Right atrium auricular region (tissue), 2 donors: ENCODE measurements at regions not wholly inside any gene's neighbourhood (a gene's known extent, or its start where the extent isn't known, plus 50 kb on each side); places are given as distances from the start of the nearest gene placed in this dataset.

ENCODE experiments used
- DNase-seq: peaks from one replicate; pipeline ENCODE4 v3.0.0-alpha.2; 2019; ENCODE audit warnings: low spot score
- H3K27ac ChIP-seq, 2 donors: fragments of 200-600 bp; sonication (generic); 1 replicate in 1 of 2; 2 replicates in 1 of 2; pipeline ENCODE4 v1.5.1; 2016 to 2019
- H3K27me3 ChIP-seq, 2 donors: fragments of 200-600 bp; sonication (generic); one replicate each; pipeline versions ENCODE4 v1.5.1 to v1.6.0; 2017 to 2019
- H3K36me3 ChIP-seq: fragments of 200-600 bp; sonication (generic); one replicate; pipeline ENCODE4 v1.5.1; 2016
- H3K4me1 ChIP-seq, 2 donors: fragments of 200-600 bp; sonication (generic); one replicate each; pipeline versions ENCODE4 v1.5.1 to v1.6.0; 2017 to 2019
- H3K4me3 ChIP-seq, 2 donors: fragments of 200-600 bp; sonication (generic); 1 replicate in 1 of 2; 2 replicates in 1 of 2; pipeline ENCODE4 v1.5.1; 2017 to 2019; ENCODE audit warnings: mild to moderate bottlenecking in 1 of 2, moderate library complexity in 1 of 2
- H3K9me3 ChIP-seq, 2 donors: fragments of 200-600 bp; sonication (generic); one replicate each; pipeline ENCODE4 v1.5.1; 2019
- TF ChIP-seq, protein P1 (sequence below), 2 donors: fragments of 200-600 bp; sonication (generic); IDR thresholded peaks; one replicate each; pipeline ENCODE4 v1.5.1; 2019; ENCODE audit warnings: antibody characterized with exemption in 2 of 2

DNA sequence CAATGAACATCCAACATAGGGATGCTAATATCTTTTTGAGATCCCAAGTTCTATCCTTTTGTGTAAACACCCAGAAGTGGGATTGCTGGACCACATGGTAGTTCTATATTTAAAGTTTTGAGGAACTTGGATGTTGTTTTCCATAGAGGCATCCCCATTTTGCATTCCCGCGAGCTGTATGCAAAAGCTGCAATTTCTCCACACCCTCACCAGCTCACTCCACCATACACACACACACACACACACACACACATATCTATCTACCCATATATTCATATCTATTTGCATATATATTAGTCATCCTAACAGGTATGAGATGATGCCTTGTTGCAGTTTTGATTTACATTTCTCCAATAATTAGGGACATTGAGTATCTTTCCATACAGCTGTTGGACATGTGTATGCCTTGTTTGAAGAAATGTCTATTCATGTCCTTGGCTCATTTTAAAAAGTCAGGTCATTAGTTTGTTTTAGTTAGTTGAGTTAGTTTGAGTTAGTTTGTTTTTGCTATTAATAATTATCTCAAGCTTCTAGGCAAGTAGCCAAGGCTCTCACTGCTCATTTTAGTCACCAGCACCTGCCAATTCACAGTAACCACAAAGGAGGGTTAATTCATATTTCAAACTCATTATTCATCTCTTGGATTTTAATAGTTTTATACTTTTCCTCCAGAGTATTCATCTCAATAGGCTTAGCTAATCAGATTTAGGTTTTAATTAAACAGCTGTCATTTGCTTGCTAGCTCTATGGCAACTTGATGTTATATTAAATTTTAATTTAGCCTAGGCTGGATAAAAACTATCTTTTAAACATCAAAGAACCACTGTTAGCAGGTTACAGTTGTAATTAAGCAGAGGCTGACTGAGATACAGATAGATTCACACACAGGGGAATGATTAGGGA is 1435.9 kb upstream of the TMEM132C start:
- Histone ChIP-seq H3K27me3 (no peaks in the 10 kb centered on the region), H3K4me1 (no peaks in the 10 kb centered on the region), H3K9me3 (peaks cover 0 to 21% of the 10 kb centered on the region in 2 donors), H3K4me3 (no peak overlapping the region), H3K36me3 (no peaks in the 10 kb centered on the region), H3K27ac (no peak overlapping the region)
- TF ChIP-seq, protein P1, sequence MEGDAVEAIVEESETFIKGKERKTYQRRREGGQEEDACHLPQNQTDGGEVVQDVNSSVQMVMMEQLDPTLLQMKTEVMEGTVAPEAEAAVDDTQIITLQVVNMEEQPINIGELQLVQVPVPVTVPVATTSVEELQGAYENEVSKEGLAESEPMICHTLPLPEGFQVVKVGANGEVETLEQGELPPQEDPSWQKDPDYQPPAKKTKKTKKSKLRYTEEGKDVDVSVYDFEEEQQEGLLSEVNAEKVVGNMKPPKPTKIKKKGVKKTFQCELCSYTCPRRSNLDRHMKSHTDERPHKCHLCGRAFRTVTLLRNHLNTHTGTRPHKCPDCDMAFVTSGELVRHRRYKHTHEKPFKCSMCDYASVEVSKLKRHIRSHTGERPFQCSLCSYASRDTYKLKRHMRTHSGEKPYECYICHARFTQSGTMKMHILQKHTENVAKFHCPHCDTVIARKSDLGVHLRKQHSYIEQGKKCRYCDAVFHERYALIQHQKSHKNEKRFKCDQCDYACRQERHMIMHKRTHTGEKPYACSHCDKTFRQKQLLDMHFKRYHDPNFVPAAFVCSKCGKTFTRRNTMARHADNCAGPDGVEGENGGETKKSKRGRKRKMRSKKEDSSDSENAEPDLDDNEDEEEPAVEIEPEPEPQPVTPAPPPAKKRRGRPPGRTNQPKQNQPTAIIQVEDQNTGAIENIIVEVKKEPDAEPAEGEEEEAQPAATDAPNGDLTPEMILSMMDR (IDR thresholded peaks at IDR 0.05): no peak
- DNase-seq: no peak

DNA sequence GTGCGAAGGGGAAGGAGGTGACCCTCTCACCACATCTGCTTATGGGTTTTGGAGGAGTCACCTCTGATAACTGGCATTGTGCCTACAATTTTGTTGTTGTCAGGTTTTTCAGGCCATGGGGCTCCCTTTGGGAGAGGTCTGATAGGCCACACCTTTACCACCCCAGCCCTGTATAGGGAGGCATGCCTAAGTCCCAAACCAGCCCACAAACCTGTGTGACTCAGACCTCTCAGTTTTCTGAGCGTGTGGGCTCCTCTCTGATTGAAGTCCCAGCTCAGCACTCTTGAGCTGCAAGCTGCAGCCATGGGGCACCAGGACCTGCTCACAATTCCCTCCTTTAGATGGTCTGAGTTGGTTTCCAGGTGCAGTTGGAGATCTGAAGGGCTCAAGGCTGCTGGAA is 1429.3 kb upstream of the TMEM132C start:
- Histone ChIP-seq H3K4me1 (no peaks in the 10 kb centered on the region), H3K27ac (no peak overlapping the region), H3K4me3 (no peak overlapping the region), H3K36me3 (no peaks in the 10 kb centered on the region), H3K27me3 (no peaks in the 10 kb centered on the region), H3K9me3 (peaks cover 0 to 45% of the 10 kb centered on the region in 2 donors)
- DNase-seq: no peak
- TF ChIP-seq, protein P1 (IDR thresholded peaks at IDR 0.05): no peak

DNA sequence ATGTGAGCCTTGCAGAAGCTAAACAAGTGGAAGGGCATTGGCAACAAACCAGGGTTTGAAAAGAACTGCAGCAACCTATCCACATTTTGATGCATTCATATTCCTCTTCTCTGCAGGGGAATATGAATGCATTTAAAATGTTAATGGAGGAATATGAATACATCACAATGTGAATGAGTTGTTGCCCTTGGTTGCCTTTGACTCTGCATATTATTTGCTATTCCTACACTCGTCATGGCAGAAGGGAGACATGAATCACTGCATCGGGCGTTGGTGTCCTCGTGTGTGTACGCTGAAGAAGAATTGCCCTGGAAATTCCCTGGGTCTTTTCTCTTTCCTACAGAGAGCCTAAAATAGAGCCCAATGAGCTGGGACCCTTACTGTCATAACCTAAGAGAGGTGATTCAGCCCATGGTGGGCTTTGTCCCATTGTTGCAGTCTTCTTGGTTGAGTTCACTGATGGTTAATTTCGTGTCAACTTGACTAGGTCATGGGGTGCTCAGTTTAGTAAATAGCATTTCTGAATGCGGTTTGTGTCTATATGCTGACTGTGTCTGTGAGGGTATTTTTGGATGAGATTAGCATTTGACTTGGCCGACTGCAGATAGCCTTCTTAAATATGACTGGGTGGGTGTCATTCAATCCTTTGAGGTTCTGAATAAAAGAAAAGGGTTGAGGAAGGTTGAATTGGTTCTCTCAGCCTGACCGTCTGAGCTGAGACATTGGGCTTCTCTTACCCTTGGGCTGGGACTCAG is 1422.9 kb upstream of the TMEM132C start:
- H3K27me3 ChIP-seq: no peaks in the 10 kb centered on the region
- H3K36me3 ChIP-seq: no peaks in the 10 kb centered on the region
- H3K4me3 ChIP-seq: no peak overlapping the region
- TF ChIP-seq, protein P1 (IDR thresholded peaks at IDR 0.05): no peak
- no peak for DNase-seq
- H3K9me3 ChIP-seq: peaks cover 0 to 3% of the 10 kb centered on the region in 2 donors
- H3K4me1 ChIP-seq: no peaks in the 10 kb centered on the region
- H3K27ac ChIP-seq: no peak overlapping the region

DNA sequence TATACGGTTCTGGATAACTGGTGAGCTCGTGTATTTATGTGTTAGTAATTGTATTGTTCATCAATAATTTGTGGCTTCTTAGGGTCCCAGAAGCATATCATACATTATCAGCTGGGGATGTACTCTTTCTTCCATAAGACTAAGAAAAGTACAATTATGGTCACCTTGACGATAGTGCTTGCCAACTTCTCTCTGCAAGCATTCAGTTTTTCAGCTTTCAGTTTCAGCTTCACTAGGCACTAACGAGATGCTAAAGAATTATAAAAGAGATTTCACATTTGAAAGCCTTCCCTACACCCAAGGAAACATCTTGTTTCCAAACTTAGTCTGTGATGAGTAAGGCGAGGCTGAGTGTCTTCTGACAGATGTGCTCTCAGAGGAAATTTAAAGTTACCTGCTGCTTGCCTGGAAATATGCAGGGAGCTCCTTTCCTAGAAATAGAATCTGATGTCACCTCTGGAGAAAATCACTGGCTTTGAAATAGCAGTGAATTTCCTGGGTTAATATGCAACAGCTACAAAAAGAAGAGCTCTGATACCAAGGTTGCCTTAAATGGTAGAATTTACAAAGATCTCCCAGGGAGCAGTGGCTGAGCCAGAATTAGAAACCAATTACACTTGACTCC is 1419.9 kb upstream of the TMEM132C start:
- Histone ChIP-seq H3K4me1 (no peaks in the 10 kb centered on the region), H3K27ac (no peak overlapping the region), H3K36me3 (no peaks in the 10 kb centered on the region), H3K27me3 (no peaks in the 10 kb centered on the region), H3K4me3 (no peak overlapping the region), H3K9me3 (no peaks in the 10 kb centered on the region)
- TF ChIP-seq, protein P1 (IDR thresholded peaks at IDR 0.05): no peak
- DNase-seq: no peak

DNA sequence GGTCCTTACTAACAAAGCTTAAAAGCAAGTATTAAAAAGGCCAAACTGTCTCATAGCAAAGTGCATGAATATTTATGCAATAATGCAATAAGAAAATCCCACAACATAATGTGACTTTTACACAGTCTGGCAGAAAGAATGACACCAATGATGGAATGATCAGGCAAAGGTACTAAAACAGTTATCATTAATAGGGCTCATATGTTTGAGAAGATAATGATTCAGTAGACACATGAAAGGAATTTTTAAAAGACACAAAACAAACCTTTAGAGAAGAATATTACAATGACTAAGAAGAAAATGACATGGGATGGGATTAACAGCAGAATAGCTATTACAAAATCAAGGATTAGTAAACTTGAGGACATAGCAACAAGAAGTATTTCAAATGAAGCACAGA is 1411.2 kb upstream of the TMEM132C start:
- H3K4me3 ChIP-seq: no peak overlapping the region
- no peaks in the 10 kb centered on the region for H3K27me3 ChIP-seq
- TF ChIP-seq, protein P1 (IDR thresholded peaks at IDR 0.05): no peak
- no peaks in the 10 kb centered on the region for H3K4me1 ChIP-seq
- H3K36me3 ChIP-seq: no peaks in the 10 kb centered on the region
- DNase-seq: no peak
- H3K27ac ChIP-seq: no peak overlapping the region
- no peaks in the 10 kb centered on the region for H3K9me3 ChIP-seq
